Psoas muscle (tissue), 7 donors: ENCODE measurements at regions not wholly inside any gene's neighbourhood (a gene's known extent, or its start where the extent isn't known, plus 50 kb on each side); places are given as distances from the start of the nearest gene placed in this dataset.

Experiments used
- ATAC-seq, 4 donors: fragments of 200-7000 bp; cut with Tn5 transposase; one replicate each; pipeline ENCODE4 v1.9.1; 2020; ENCODE audit warnings: moderate library complexity in 3 of 4, mild to moderate bottlenecking in 2 of 4
- DNase-seq, 2 donors: peaks; one replicate each; pipeline ENCODE4 v3.0.0-alpha.2; 2020
- H3K27ac ChIP-seq: fragments of 200-600 bp; one replicate; pipeline ENCODE4 v1.8.0; 2022
- H3K27me3 ChIP-seq, 3 donors: fragments of 200-600 bp in 1 of 3; one replicate each; pipeline versions ENCODE4 v1.6.1 to v1.8.0; 2013 to 2022; ENCODE audit warnings: low read length in 2 of 3, mild to moderate bottlenecking in 2 of 3, moderate library complexity in 1 of 3; ENCODE audit not compliant: insufficient read depth in 3 of 3
- H3K36me3 ChIP-seq, 2 donors: fragments of 200-600 bp in 1 of 2; one replicate each; pipeline versions ENCODE4 v1.6.1 to v1.8.0; 2013 to 2022; ENCODE audit warnings: low read depth in 1 of 2, mild to moderate bottlenecking in 1 of 2, moderate library complexity in 1 of 2; ENCODE audit not compliant: insufficient read depth in 1 of 2
- H3K4me1 ChIP-seq: fragments of 200-600 bp; one replicate; pipeline ENCODE4 v1.8.0; 2022
- H3K4me3 ChIP-seq: fragments of 200-600 bp; one replicate; pipeline ENCODE4 v1.8.0; 2022; ENCODE audit warnings: mild to moderate bottlenecking
- H3K9me3 ChIP-seq: fragments of 200-600 bp; one replicate; pipeline ENCODE4 v1.8.0; 2022
- WGBS, 3 donors: extraction: QIAGEN DNeasy Blood & Tissue Kit; methylation state at CpG; one replicate each; pipeline versions ENCODE4 v1.1.6 to v1.1.7; 2013; 5-methylcytosine and 5-hydroxymethylcytosine counted together
- intact Hi-C, 2 donors: fragments of 100-400 bp; cut with DNase I; formaldehyde crosslinking; loops; one replicate each; pipeline versions ENCODE4 v1.11.0 to v1.14.2; 2022
- TF ChIP-seq, protein P1 (sequence below): fragments of 200-600 bp; IDR thresholded peaks from one replicate; pipeline ENCODE4 v1.8.0; 2022; ENCODE audit warnings: antibody characterized with exemption
- donor health status: healthy with polysubstance abuse.
- donor health status: DM: no; HTN: no; CAD: no; lungs with moderate emphysema.
- donor health status: Bipolar disorder and iron deficiency.
- donor health status: healthy.
- donor health status: DM: yes; HTN: yes; CAD: no.
- donor health status: DM: no; HTN: no; CAD: no.
- donor health status: DM: yes; HTN: yes; CAD: no.

DNA sequence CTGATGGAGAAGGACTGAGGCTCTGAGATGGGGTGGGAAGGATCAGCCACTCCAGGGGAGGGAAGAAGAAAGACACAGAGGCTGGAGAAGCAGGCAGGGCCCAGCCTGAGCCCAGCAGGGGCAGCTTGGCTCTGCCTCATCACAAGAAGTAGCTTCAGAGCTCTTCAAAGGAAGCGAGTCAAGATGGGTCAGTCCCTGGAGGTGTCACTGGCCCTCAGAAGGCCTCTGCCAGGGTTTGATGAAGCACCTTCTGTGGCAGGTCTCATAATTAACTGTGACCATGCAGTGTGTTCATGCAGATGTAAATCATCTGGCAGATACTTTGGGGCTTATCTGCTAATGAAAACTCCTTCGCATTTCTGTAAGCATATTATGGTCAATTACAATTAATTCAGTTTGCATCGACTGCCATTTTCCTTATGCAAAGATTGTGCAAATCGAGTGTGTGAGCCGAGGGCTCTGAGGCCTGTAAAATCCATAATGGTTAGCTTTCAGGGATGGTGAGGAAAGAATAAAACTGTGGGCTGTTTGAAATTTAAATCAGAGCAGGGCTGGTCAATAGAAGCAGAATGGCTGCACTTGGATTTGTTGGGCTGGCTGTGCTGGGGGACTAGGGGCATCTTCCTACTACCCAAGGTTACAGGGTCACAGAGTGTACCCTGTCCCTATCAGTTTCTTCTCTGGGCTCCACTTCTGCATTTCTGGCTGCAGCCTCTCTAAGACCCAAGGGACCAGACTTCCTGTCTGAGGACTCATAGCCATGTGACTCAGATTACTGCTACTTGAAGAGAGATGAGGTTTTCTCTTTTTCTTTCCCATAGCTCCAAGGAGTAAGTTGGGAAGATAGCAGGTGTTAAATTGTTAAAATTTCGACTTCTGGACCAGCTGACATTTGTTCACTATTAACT, 376.6 kb downstream of the DHX35 start:
- H3K9me3 ChIP-seq: no peaks in the 10 kb centered on the region
- DNase-seq (no peak), ATAC-seq (peak in 1 of 4 donors; percentile 52)
- intact Hi-C loops: no loop called here
- no peaks in the 10 kb centered on the region for H3K27me3 ChIP-seq
- H3K27ac ChIP-seq: no peak overlapping the region
- no peak overlapping the region for H3K4me3 ChIP-seq
- 54 to 75% (median 71%) methylated on average over 6 of the region's 6 CpGs for WGBS, 3 donors
- no peaks in the 10 kb centered on the region for H3K36me3 ChIP-seq
- TF ChIP-seq, protein P1, sequence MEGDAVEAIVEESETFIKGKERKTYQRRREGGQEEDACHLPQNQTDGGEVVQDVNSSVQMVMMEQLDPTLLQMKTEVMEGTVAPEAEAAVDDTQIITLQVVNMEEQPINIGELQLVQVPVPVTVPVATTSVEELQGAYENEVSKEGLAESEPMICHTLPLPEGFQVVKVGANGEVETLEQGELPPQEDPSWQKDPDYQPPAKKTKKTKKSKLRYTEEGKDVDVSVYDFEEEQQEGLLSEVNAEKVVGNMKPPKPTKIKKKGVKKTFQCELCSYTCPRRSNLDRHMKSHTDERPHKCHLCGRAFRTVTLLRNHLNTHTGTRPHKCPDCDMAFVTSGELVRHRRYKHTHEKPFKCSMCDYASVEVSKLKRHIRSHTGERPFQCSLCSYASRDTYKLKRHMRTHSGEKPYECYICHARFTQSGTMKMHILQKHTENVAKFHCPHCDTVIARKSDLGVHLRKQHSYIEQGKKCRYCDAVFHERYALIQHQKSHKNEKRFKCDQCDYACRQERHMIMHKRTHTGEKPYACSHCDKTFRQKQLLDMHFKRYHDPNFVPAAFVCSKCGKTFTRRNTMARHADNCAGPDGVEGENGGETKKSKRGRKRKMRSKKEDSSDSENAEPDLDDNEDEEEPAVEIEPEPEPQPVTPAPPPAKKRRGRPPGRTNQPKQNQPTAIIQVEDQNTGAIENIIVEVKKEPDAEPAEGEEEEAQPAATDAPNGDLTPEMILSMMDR: no peak
- H3K4me1 ChIP-seq: no peaks in the 10 kb centered on the region

GRCh38 chr20:39333211-39333610, 371.1 kb downstream of the DHX35 start:
- Histone ChIP-seq H3K4me3 (no peak overlapping the region), H3K36me3 (no peaks in the 10 kb centered on the region), H3K27ac (no peak overlapping the region), H3K9me3 (no peaks in the 10 kb centered on the region), H3K4me1 (no peaks in the 10 kb centered on the region), H3K27me3 (no peaks in the 10 kb centered on the region)
- no peak for ATAC-seq
- intact Hi-C loops: no loop called here
- no peak for DNase-seq
- TF ChIP-seq, protein P1: no peak
- 76 to 81% (median 77%) methylated on average over 3 of the region's 3 CpGs for WGBS, 3 donors

GRCh38 chr20:39328347-39328746, 366.2 kb downstream of the DHX35 start:
- Histone ChIP-seq H3K36me3 (no peaks in the 10 kb centered on the region), H3K27me3 (no peaks in the 10 kb centered on the region), H3K4me1 (peaks cover 6% of the 10 kb centered on the region), H3K9me3 (no peaks in the 10 kb centered on the region), H3K4me3 (no peak overlapping the region), H3K27ac (no peak overlapping the region)
- intact Hi-C loops: no loop called here
- TF ChIP-seq, protein P1: no peak
- DNase-seq: no peak
- ATAC-seq: no peak
- WGBS, 3 donors: 75 to 82% (median 80%) methylated on average over 4 of the region's 4 CpGs

DNA sequence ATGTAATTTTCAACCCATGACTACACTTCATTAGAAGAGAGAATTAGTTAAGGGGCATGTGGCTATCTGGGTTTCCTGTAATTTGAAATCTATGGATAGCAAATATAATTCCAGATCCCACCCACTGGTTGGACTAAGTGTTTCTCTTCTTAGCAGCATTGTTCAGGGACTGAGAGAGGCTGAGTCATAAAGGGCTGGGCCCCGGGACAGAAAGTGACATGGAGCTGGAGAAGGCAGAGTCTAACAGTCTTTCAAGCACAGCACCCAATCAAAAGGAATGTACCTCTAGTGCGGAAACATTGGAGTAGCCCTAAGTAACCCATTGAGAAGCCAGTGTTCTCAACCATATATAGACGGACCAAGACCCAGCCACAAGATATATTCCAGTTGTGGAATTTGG, 363.9 kb downstream of the DHX35 start:
- 72 to 83% (median 80%) methylated on average over 3 of the region's 3 CpGs for WGBS, 3 donors
- no peaks in the 10 kb centered on the region for H3K9me3 ChIP-seq
- no peak overlapping the region for H3K27ac ChIP-seq
- H3K4me1 ChIP-seq: peaks cover 6% of the 10 kb centered on the region
- no peak overlapping the region for H3K4me3 ChIP-seq
- intact Hi-C loops: no loop called here
- no peak for ATAC-seq
- TF ChIP-seq, protein P1: no peak
- H3K27me3 ChIP-seq: no peaks in the 10 kb centered on the region
- no peaks in the 10 kb centered on the region for H3K36me3 ChIP-seq
- no peak for DNase-seq

DNA sequence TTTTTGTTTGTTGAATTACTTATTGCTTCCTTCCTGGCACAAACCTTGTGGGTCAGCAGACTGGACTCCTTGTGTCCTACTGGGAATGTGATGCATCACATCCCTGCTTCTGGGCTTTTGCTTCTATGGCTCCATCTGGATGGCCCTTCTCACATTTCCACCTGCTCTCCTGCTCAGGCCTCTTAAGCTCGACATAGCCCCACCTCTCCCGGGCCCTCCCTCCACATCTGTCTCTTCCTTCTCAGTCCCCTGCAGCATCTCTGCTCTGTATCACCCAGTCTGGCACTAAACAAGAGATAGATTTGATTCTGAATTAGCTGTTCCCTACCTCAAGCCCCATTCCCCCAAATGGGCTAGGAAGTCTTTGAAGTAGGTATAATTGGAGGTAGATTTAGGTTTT, 356.8 kb downstream of the DHX35 start:
- Histone ChIP-seq H3K27ac (no peak overlapping the region), H3K4me3 (no peak overlapping the region), H3K27me3 (no peaks in the 10 kb centered on the region), H3K4me1 (peaks cover under 1% of the 10 kb centered on the region), H3K36me3 (no peaks in the 10 kb centered on the region), H3K9me3 (no peaks in the 10 kb centered on the region)
- ATAC-seq (no peak), DNase-seq (no peak)
- TF ChIP-seq, protein P1: no peak
- 27 to 60% (median 56%) methylated on average over 2 of the region's 2 CpGs for WGBS, 3 donors
- intact Hi-C loops: no loop called here
